GM23338 (cell line): ENCODE measurements at regions not wholly inside any gene's neighbourhood (a gene's known extent, or its start where the extent isn't known, plus 50 kb on each side); places are given as distances from the start of the nearest gene placed in this dataset.

Experiments used
- ATAC-seq: fragments of 200-7000 bp; cut with Tn5 transposase; 3 replicates; pipeline ENCODE4 v1.9.1; 2020
- DNase-seq: peaks from one replicate; pipeline ENCODE4 v3.0.0-alpha.2; 2015; ENCODE audit warnings: low spot score
- H2AFZ ChIP-seq: fragments of 200-600 bp; sonication (generic); 2 replicates; pipeline ENCODE4 v1.8.0; 2016; ENCODE audit warnings: antibody characterized with exemption, mild to moderate bottlenecking, moderate library complexity
- H3F3A ChIP-seq: fragments of 200-600 bp; sonication (generic); replicated peaks from 2 replicates; pipeline ENCODE4 v1.8.0; 2017; ENCODE audit warnings: antibody characterized with exemption, mixed run types, low read depth
- H3K27ac ChIP-seq: fragments of 200-600 bp; sonication (generic); 2 replicates; pipeline ENCODE4 v1.6.1; 2016; ENCODE audit warnings: low read depth
- H3K27me3 ChIP-seq: fragments of 200-600 bp; sonication (generic); 2 replicates; pipeline ENCODE4 v1.8.0; 2016; ENCODE audit warnings: mild to moderate bottlenecking, mixed run types, moderate library complexity; ENCODE audit not compliant: insufficient read depth
- H3K36me3 ChIP-seq: fragments of 200-600 bp; sonication (generic); 2 replicates; pipeline ENCODE4 v1.8.0; 2016; ENCODE audit warnings: mild to moderate bottlenecking; ENCODE audit not compliant: insufficient read depth
- H3K4me1 ChIP-seq: fragments of 200-600 bp; sonication (generic); 2 replicates; pipeline ENCODE4 v1.8.0; 2016; ENCODE audit warnings: mild to moderate bottlenecking, moderate library complexity; ENCODE audit not compliant: insufficient read depth
- H3K4me2 ChIP-seq: fragments of 200-600 bp; sonication (generic); 2 replicates; pipeline ENCODE4 v1.7.1; 2017; ENCODE audit warnings: mixed run types
- H3K4me3 ChIP-seq: fragments of 200-600 bp; sonication (generic); 2 replicates; pipeline ENCODE4 v1.6.1; 2016; ENCODE audit warnings: mixed run types
- H3K79me2 ChIP-seq: fragments of 200-600 bp; sonication (generic); replicated peaks from 2 replicates; pipeline ENCODE4 v1.8.0; 2017; ENCODE audit warnings: mild to moderate bottlenecking; ENCODE audit not compliant: insufficient read depth
- H3K9me2 ChIP-seq: fragments of 200-600 bp; sonication (generic); 2 replicates; pipeline ENCODE4 v1.8.0; 2017; ENCODE audit not compliant: insufficient read depth
- H4K20me1 ChIP-seq: fragments of 200-600 bp; sonication (generic); replicated peaks from 2 replicates; pipeline ENCODE4 v1.8.0; 2017; ENCODE audit warnings: mild to moderate bottlenecking; ENCODE audit not compliant: insufficient read depth
- H3K27ac Mint-ChIP-seq: 2 replicates; pipeline ENCODE4 v1.8.0; 2020; ENCODE audit warnings: inconsistent platforms, mild to moderate bottlenecking, moderate library complexity, mixed read lengths
- H3K27me3 Mint-ChIP-seq: 3 replicates; pipeline ENCODE4 v1.8.0; 2022; ENCODE audit warnings: low read depth, mild to moderate bottlenecking, moderate library complexity, mixed read lengths, inconsistent platforms; ENCODE audit not compliant: insufficient read depth, poor library complexity
- H3K36me3 Mint-ChIP-seq: 3 replicates; pipeline ENCODE4 v1.8.0; 2021; ENCODE audit warnings: low read depth, mild to moderate bottlenecking, inconsistent platforms, moderate library complexity, mixed read lengths
- H3K4me1 Mint-ChIP-seq: 3 replicates; pipeline ENCODE4 v1.8.0; 2020; ENCODE audit warnings: mild to moderate bottlenecking, inconsistent platforms, mixed read lengths
- H3K4me3 Mint-ChIP-seq: 3 replicates; pipeline ENCODE4 v1.8.0; 2021; ENCODE audit warnings: moderate library complexity, mild to moderate bottlenecking, inconsistent platforms, mixed read lengths
- H3K9me3 Mint-ChIP-seq: 3 replicates; pipeline ENCODE4 v1.8.0; 2020; ENCODE audit warnings: moderate library complexity, mild to moderate bottlenecking, inconsistent platforms, mixed read lengths
- CREB1 ChIP-seq: fragments of 250-450 bp; sonication (Bioruptor Pico); IDR thresholded peaks from 2 replicates; pipeline ENCODE4 v1.5.0; 2020; ENCODE audit warnings: low read depth, mild to moderate bottlenecking, moderate library complexity
- CTCF ChIP-seq, 2 experiments: fragments of 200-600 bp in 1 of 2; sonication (generic) in 1 of 2; conservative IDR thresholded peaks; 2 replicates each; pipeline versions ENCODE4 v1.5.1 to v1.6.1; 2016 to 2017; ENCODE audit warnings: antibody characterized with exemption in 2 of 2, low read depth in 2 of 2, mild to moderate bottlenecking in 2 of 2, moderate library complexity in 1 of 2
- ETS1 ChIP-seq: IDR thresholded peaks from 2 replicates; pipeline ENCODE4 v1.6.1; 2016; ENCODE audit warnings: antibody characterized with exemption
- EZH2 ChIP-seq: fragments of 200-600 bp; sonication (generic); IDR thresholded peaks from one replicate; pipeline ENCODE4 v1.8.0; 2017; ENCODE audit warnings: antibody characterized with exemption, mild to moderate bottlenecking, low read depth; ENCODE audit not compliant: unreplicated experiment
- EZH2phosphoT487 ChIP-seq: fragments of 200-600 bp; sonication (generic); IDR thresholded peaks from one replicate; pipeline ENCODE4 v1.8.1; 2018; ENCODE audit warnings: antibody characterized with exemption; ENCODE audit not compliant: unreplicated experiment
- JUNB ChIP-seq: IDR thresholded peaks from one replicate; pipeline ENCODE4 v1.6.1; 2016; ENCODE audit warnings: antibody characterized with exemption; ENCODE audit not compliant: unreplicated experiment
- NANOG ChIP-seq: IDR thresholded peaks from 2 replicates; pipeline ENCODE4 v1.6.1; 2016; ENCODE audit warnings: antibody characterized with exemption, borderline replicate concordance
- REST ChIP-seq: IDR thresholded peaks from one replicate; pipeline ENCODE4 v1.6.1; 2018; ENCODE audit warnings: antibody characterized with exemption; ENCODE audit not compliant: unreplicated experiment
- STAT1 ChIP-seq: IDR thresholded peaks from one replicate; pipeline ENCODE4 v1.6.1; 2016; ENCODE audit warnings: antibody characterized with exemption; ENCODE audit not compliant: unreplicated experiment
- ZNF114 ChIP-seq: fragments of 250-450 bp; sonication (Bioruptor Pico); IDR thresholded peaks from 2 replicates; pipeline ENCODE4 v1.5.0; 2020; ENCODE audit warnings: mild to moderate bottlenecking, moderate library complexity
- ZNF331 ChIP-seq: fragments of 250-450 bp; sonication (Bioruptor Pico); IDR thresholded peaks from 2 replicates; pipeline ENCODE4 v1.5.0; 2020; ENCODE audit warnings: low read depth, mild to moderate bottlenecking, moderate library complexity
- ZNF462 ChIP-seq: fragments of 250-450 bp; sonication (Bioruptor Pico); IDR thresholded peaks from 2 replicates; pipeline ENCODE4 v1.5.0; 2020; ENCODE audit warnings: mild to moderate bottlenecking, moderate library complexity

- DNase-seq: no peak
- Histone ChIP-seq H3F3A (no peaks in the 10 kb centered on the region), H3K27me3 (no peaks in the 10 kb centered on the region), H3K27ac (no peak overlapping the region), H3K4me1 (peaks cover 13% of the 10 kb centered on the region; the same call in 1 of the 2 replicates), H3K4me2 (no peak overlapping the region), H3K36me3 (no peaks in the 10 kb centered on the region), H3K4me3 (no peak overlapping the region), H3K79me2 (no peaks in the 10 kb centered on the region), H2AFZ (no peak overlapping the region), H3K9me2 (no peaks in the 10 kb centered on the region), H4K20me1 (no peaks in the 10 kb centered on the region)
- Mint-ChIP-seq H3K9me3 (no peaks in the 10 kb centered on the region), H3K4me1 (peaks cover 15% of the 10 kb centered on the region), H3K4me3 (no peak overlapping the region), H3K36me3 (no peaks in the 10 kb centered on the region), H3K27ac (peak overlapping the region; percentile 66), H3K27me3 (peaks cover 1% of the 10 kb centered on the region)
- no peak for TF ChIP-seq STAT1
- no peak for TF ChIP-seq EZH2phosphoT487
- no peak for TF ChIP-seq EZH2
- no peak for TF ChIP-seq NANOG
- TF ChIP-seq ZNF114 (CRISPR knock-in tag): no peak
- no peak for TF ChIP-seq ETS1
- no peak for TF ChIP-seq CTCF (conservative IDR thresholded peaks at IDR 0.05; ENCODE audit: low read depth in 2 of 2)
- TF ChIP-seq ZNF331 (CRISPR knock-in tag): no peak
- TF ChIP-seq JUNB: no peak
- no peak for TF ChIP-seq CREB1 (CRISPR knock-in tag)
- TF ChIP-seq ZNF462 (CRISPR knock-in tag): no peak
- TF ChIP-seq REST: no peak
- no peak for ATAC-seq
Measured at GRCh38 chr2:150046810-150047209, 440.7 kb downstream of the RND3 start.
